ENCODE measurements at regions not wholly inside any gene's neighbourhood (a gene's known extent, or its start where the extent isn't known, plus 50 kb on each side); places are given as distances from the start of the nearest gene placed in this dataset.
"Not testable (repeated sequence)": the region's sequence is repeated elsewhere in the genome, so short reads cannot be mapped to it uniquely, and the experiment has no call there.

DNA sequence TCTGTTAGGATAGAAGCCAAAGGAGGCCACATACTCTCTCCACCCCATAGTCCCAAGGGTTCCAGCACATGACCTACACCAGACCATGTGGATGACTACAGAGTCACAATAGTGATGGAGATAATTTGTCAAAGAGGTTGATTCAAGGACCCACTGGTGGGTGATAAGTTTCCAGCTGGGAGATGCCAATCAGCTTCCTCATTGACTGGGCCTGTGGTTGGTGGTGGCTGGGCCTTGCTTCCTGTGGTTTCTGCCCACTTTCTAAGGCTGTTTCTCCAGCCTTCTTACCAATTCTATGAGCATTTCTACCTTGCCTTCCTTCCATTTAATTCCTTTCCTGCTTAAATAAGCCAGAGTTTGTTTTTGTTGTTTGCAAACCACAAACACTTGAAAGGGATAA lies 95.5 kb upstream of the CPEB2 start:
- DNase-seq (ENCODE audit: low read depth in 2 of 2), result no peak

GRCh38 chr4:14908635-14909034 lies 93.6 kb upstream of the CPEB2 start:
- DNase-seq (ENCODE audit: low read depth in 2 of 2), result no peak

- no peak for DNase-seq (ENCODE audit: low read depth in 2 of 2)
These were observed 91.9 kb upstream of the CPEB2 start for GRCh38 chr4:14910411-14910810.

DNA sequence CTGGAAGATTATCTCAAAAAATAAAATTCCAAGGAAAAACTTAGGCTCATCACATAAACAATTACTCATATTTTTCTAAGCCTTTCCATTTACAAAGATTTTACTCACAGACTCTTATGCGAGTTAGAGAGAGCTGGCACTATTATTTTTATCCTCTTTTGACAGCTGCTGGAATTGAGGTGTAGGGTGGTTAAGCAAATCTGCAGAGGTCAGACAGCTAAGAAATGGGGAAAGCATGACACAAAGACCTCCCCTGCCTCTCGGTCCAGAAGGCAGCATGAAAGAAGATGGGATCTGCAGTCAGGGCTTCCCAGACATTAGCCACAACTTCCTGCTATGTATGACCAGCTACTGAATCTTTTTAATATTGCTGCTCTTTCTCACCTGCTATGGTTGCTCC lies 89.9 kb upstream of the CPEB2 start:
- DNase-seq (ENCODE audit: low read depth in 2 of 2), result no peak

- DNase-seq (ENCODE audit: low read depth in 2 of 2), result no peak
These were observed 87.3 kb upstream of the CPEB2 start for GRCh38 chr4:14915018-14915417.

GRCh38 chr4:14916554-14917297 lies 85.6 kb upstream of the CPEB2 start:
- no peak for DNase-seq (ENCODE audit: low read depth in 2 of 2)

GRCh38 chr4:14917298-14917633 lies 85.0 kb upstream of the CPEB2 start:
- DNase-seq (ENCODE audit: low read depth in 2 of 2), result no peak

DNA sequence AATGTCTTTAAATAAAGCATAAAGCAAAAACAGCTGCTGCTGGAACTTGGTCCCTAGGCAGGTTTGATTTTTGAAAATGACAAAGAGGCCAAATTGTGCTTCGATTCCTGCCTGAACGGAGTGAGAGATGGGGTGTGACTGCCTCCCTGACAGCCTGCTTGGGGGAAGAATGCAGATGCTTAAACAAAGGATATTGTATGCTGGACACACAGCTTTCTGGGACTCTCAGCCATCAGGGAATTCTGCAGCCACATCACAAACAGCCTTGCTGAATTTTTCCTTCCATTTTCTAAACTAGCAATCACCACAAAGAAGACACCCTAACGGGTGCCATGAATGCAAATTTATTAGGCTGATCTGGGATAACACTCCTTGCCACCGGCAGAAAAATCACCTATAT lies 83.9 kb upstream of the CPEB2 start:
- no peak for DNase-seq (ENCODE audit: low read depth in 2 of 2)

DNA sequence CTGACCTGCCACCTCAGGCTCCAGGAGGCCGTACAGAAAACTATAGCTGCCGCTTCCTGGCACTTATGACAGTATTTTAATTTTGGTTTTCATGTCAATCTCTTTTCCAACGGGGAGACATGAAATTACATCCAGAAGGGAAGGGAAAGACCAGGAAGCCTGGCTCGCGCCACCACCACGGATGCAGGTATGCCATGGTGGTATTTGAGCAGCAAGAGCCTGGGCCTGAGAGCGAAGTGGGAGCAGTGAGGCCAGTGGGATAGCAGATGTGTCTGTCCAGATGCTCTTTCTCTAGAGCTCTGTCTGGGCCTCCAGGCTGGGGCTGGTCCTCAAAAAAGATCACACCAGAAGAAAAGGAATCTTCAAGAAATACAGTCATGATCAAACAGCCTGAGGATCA lies 82.5 kb upstream of the CPEB2 start:
- DNase-seq (ENCODE audit: low read depth in 2 of 2), result no peak

- no peak for DNase-seq (ENCODE audit: low read depth in 2 of 2)
These were observed 82.0 kb upstream of the CPEB2 start for GRCh38 chr4:14920237-14920636.

GRCh38 chr4:14920759-14921320 lies 81.4 kb upstream of the CPEB2 start:
- DNase-seq (ENCODE audit: low read depth in 2 of 2), result no peak

- DNase-seq (ENCODE audit: low read depth in 2 of 2), result not testable (repeated sequence)
These were observed 80.5 kb upstream of the CPEB2 start for GRCh38 chr4:14921781-14922180.

DNA sequence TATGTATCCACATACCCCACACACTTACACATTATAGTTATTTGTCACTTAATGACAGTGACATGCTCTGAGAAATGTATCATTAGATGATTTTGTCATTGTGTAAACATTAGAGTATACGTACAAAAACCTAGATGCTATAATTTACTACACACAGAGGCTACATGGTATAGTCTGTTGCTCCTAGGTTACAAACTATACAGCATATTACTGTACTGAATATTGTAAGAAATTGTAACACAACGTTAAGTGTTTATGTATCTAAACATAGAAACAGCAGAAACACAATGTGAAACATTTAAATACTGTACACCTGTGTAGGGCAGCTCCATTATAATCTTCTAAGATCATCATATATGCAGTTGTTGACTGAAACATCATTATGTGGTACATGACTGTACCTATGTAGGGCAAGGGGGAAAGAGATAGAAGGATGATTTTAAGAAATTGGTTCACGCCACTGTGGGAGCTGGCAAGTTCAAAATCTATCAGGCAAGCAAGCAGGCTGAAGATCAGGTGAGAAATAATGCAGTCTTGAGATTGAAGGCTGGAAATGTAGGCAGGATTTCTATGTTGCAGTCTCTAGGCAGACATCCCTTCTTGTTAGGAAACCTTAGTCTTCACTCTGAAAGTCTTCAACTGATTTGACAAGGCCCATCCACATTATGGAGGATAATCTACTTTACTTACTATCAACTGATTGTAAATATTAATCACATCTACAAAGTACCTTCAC lies 78.0 kb upstream of the CPEB2 start:
- DNase-seq (ENCODE audit: low read depth in 2 of 2), result no peak

DNA sequence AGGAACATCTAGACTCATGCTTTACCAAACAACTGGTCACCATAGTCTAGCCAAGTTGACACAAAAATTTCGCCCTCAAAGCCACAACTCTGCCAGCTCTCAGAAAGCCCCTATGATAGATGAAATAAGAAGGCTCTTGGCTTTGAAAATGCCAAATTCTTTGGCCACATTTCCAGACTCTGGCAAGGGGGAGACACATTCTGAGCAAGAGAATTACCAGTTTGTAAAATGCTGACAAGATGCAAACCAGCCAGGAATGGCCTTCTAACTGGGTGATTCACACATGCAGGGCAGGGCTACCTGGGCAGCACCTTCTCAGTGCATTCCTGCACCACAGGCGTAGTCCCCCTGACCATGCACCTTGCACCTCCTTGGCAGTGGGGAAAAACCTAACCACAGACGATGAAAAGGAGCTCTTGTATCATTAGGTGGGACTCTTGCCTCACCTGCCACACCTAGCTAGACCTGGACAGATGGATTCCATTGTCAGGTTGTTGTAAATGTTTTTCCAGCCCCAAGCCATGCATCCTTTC lies 77.4 kb upstream of the CPEB2 start:
- no peak for DNase-seq (ENCODE audit: low read depth in 2 of 2)

GRCh38 chr4:14925471-14925870 lies 76.8 kb upstream of the CPEB2 start:
- DNase-seq (ENCODE audit: low read depth in 2 of 2), result no peak

GRCh38 chr4:14926368-14926767 lies 75.9 kb upstream of the CPEB2 start:
- no peak for DNase-seq (ENCODE audit: low read depth in 2 of 2)

DNA sequence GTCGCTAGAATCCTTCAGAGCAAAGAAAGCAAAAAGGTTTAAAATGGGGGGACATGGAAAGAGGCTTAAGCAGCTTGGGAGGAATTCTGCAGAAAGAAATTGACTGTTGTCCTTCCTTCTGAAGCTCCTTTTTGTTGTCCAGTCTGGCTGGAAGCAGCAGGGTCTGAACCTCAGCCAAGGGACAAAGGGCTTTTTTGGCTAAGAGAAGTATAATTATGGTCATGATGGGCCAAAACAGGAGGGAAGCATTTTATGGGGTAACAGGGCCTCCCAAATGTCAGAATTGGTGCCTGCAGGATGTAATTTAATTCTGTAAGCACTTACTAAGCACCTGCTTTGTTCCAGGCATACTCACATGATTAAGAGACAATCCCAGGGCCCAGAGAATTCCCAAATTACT lies 74.2 kb upstream of the CPEB2 start:
- no peak for DNase-seq (ENCODE audit: low read depth in 2 of 2)

GRCh38 chr4:14929669-14930068 lies 72.6 kb upstream of the CPEB2 start:
- DNase-seq (ENCODE audit: low read depth in 2 of 2), result no peak

DNA sequence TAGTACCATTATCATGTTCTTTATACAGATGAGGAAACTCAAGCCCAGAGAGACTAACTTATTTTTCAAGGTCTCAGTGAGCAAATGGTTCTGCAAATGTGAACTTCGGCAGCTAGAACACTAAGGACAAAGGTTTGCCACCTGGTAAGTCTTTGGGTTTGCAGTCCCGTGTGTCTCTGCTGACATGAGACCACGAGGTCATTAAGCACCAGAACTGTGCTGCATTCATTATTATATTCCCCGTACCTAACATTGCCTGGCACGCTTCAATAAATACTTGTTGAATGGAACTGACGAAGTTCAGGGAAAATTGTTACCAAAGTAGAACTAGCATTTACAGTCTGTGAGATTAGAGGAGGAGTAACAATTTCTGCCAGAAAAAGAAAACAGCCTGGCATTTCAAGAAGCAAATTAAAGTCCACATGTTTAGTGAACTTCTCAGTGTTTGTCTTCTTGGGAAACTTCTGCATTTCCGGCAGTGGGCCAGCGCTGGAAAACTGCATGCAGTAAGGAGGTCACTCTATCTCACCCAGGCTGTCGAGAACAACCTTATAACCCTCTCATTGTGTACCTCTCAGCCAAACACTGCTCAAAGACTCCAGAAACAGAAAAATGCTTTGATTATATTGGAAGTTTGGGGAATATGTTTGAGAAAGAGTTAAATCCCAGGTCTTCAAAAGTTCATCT lies 67.4 kb upstream of the CPEB2 start:
- DNase-seq (ENCODE audit: low read depth in 2 of 2), result no peak

GRCh38 chr4:14943749-14944148 lies 58.5 kb upstream of the CPEB2 start:
- DNase-seq (ENCODE audit: low read depth in 2 of 2), result no peak

- no peak for DNase-seq (ENCODE audit: low read depth in 2 of 2)
These were observed 49.9 kb upstream of the CPEB2 start for GRCh38 chr4:14952352-14952751.

All from stimulated activated CD4-positive, alpha-beta T cell treated with anti-CD3 and anti-CD28 coated beads, Interleukin-1b, Interleukin-23, amount 100 ng/mL, for 1 hour (primary cell).